Lower lobe of right lung (tissue), 2 donors: ENCODE measurements at regions not wholly inside any gene's neighbourhood (a gene's known extent, or its start where the extent isn't known, plus 50 kb on each side); places are given as distances from the start of the nearest gene placed in this dataset.

Experiments
- ATAC-seq, 2 donors: fragments of 200-7000 bp; cut with Tn5 transposase; one replicate each; pipeline ENCODE4 v1.9.1; 2020 to 2022; ENCODE audit warnings: mild to moderate bottlenecking in 2 of 2, moderate library complexity in 2 of 2
- DNase-seq: peaks from one replicate; pipeline ENCODE4 v3.0.0-alpha.2; 2020
- H3K27ac ChIP-seq: fragments of 200-600 bp; one replicate; pipeline ENCODE4 v1.8.0; 2022
- H3K27me3 ChIP-seq: fragments of 200-600 bp; one replicate; pipeline ENCODE4 v1.8.0; 2022; ENCODE audit warnings: low read depth
- H3K36me3 ChIP-seq: fragments of 200-600 bp; one replicate; pipeline ENCODE4 v1.8.0; 2022; ENCODE audit warnings: mild to moderate bottlenecking
- H3K4me1 ChIP-seq: fragments of 200-600 bp; one replicate; pipeline ENCODE4 v1.8.0; 2022
- H3K4me3 ChIP-seq: fragments of 200-600 bp; one replicate; pipeline ENCODE4 v1.8.0; 2022; ENCODE audit warnings: mild to moderate bottlenecking
- H3K9me3 ChIP-seq: fragments of 200-600 bp; one replicate; pipeline ENCODE4 v1.8.0; 2022
- CTCF ChIP-seq: fragments of 200-600 bp; IDR thresholded peaks from one replicate; pipeline ENCODE4 v1.8.0; 2022; ENCODE audit warnings: antibody characterized with exemption, mild to moderate bottlenecking
- intact Hi-C: fragments of 100-400 bp; cut with DNase I; formaldehyde crosslinking; loops from one replicate; pipeline ENCODE4 v1.11.0; 2022
- donor health status: DM: no; HTN: yes; CAD: no; lungs with severe emphysema.

DNA sequence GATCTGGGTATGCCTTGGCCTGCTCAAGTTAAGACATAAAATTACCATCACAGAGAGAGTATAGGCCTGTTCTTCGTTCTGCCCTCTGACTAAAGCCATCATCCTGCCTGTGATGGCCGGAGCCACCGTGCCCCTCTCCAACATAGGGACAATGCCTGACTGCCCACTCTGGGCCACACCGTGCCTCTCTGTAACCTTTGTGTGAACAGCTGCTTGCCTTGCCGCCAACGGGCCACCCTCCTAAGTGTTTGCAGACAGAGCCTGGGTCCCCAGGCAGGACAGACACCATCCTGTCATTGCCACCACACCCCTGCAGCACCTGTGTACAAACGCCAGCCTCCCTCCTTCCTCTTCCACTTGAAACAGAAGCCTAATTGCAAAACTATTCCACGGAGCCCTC is 298.7 kb upstream of the TENM3 start:
- H3K4me1 ChIP-seq = no peaks in the 10 kb centered on the region
- ATAC-seq = no peak
- no peak for TF ChIP-seq CTCF
- H3K4me3 ChIP-seq = no peak overlapping the region
- DNase-seq = no peak
- H3K9me3 ChIP-seq = no peaks in the 10 kb centered on the region
- no peaks in the 10 kb centered on the region for H3K27me3 ChIP-seq
- intact Hi-C loops = no loop called here
- no peak overlapping the region for H3K27ac ChIP-seq
- no peaks in the 10 kb centered on the region for H3K36me3 ChIP-seq

- intact Hi-C loops = no loop called here
- H3K27ac ChIP-seq = no peak overlapping the region
- TF ChIP-seq CTCF = no peak
- H3K4me1 ChIP-seq = no peaks in the 10 kb centered on the region
- H3K36me3 ChIP-seq = no peaks in the 10 kb centered on the region
- no peak overlapping the region for H3K4me3 ChIP-seq
- DNase-seq = no peak
- H3K27me3 ChIP-seq = no peaks in the 10 kb centered on the region
- ATAC-seq = no peak
- H3K9me3 ChIP-seq = no peaks in the 10 kb centered on the region
Measured at GRCh38 chr4:181946902-181947301, 296.3 kb upstream of the TENM3 start.

DNA sequence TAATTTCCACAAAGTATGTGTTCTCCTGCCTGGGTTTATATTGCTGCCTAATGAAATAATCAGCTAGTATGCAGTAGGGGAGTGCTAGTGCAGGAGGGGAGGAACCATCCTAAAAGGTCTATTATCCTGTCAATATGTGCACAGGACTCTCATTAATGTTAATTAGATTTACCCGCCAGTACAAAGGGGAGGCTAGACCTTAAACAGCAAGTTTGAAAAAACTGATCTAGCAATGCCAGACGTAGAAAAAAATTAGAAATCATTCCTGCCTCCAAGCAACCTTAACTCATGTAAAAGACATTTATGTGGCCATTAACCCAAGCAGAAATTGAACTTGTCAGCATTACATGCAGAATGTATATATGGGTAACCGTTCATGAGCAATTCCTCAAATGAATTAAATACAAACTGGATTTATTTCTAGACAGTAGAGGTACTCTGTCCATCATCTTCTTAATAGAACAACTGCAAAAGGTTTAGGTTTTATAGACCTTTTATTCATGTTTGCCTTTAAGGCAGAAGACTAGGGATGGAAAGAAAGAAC is 294.3 kb upstream of the TENM3 start:
- Histone ChIP-seq H3K4me1 (no peaks in the 10 kb centered on the region), H3K27ac (no peak overlapping the region), H3K4me3 (no peak overlapping the region), H3K9me3 (no peaks in the 10 kb centered on the region), H3K27me3 (no peaks in the 10 kb centered on the region), H3K36me3 (no peaks in the 10 kb centered on the region)
- ATAC-seq (no peak), DNase-seq (no peak)
- no peak for TF ChIP-seq CTCF
- intact Hi-C loops = no loop called here

GRCh38 chr4:181949704-181950312 is 293.4 kb upstream of the TENM3 start:
- TF ChIP-seq CTCF = no peak

GRCh38 chr4:181950372-181951127 is 292.7 kb upstream of the TENM3 start:
- intact Hi-C loops = no loop called here
- Histone ChIP-seq H3K27ac (no peak overlapping the region), H3K36me3 (no peaks in the 10 kb centered on the region), H3K9me3 (no peaks in the 10 kb centered on the region), H3K27me3 (no peaks in the 10 kb centered on the region), H3K4me3 (no peak overlapping the region), H3K4me1 (no peaks in the 10 kb centered on the region)
- no peak for ATAC-seq
- no peak for DNase-seq
- no peak for TF ChIP-seq CTCF

More at GRCh38 chr4:181949704-181950312, 293.4 kb upstream of the TENM3 start:
- H3K36me3 ChIP-seq = no peaks in the 10 kb centered on the region
- no peak overlapping the region for H3K27ac ChIP-seq
- H3K4me1 ChIP-seq = no peaks in the 10 kb centered on the region
- H3K27me3 ChIP-seq = no peaks in the 10 kb centered on the region
- no peaks in the 10 kb centered on the region for H3K9me3 ChIP-seq
- peak in 1 of 2 donors; percentile 19 for ATAC-seq
- no peak for DNase-seq
- no peak overlapping the region for H3K4me3 ChIP-seq
- intact Hi-C loops = no loop called here
